GM23338 (cell line): ENCODE measurements at regions not wholly inside any gene's neighbourhood (a gene's known extent, or its start where the extent isn't known, plus 50 kb on each side); places are given as distances from the start of the nearest gene placed in this dataset.

Source experiments
- ATAC-seq: fragments of 200-7000 bp; cut with Tn5 transposase; 3 replicates; pipeline ENCODE4 v1.9.1; 2020
- DNase-seq: peaks from one replicate; pipeline ENCODE4 v3.0.0-alpha.2; 2015; ENCODE audit warnings: low spot score
- H2AFZ ChIP-seq: fragments of 200-600 bp; sonication (generic); 2 replicates; pipeline ENCODE4 v1.8.0; 2016; ENCODE audit warnings: antibody characterized with exemption, mild to moderate bottlenecking, moderate library complexity
- H3F3A ChIP-seq: fragments of 200-600 bp; sonication (generic); replicated peaks from 2 replicates; pipeline ENCODE4 v1.8.0; 2017; ENCODE audit warnings: antibody characterized with exemption, mixed run types, low read depth
- H3K27ac ChIP-seq: fragments of 200-600 bp; sonication (generic); 2 replicates; pipeline ENCODE4 v1.6.1; 2016; ENCODE audit warnings: low read depth
- H3K27me3 ChIP-seq: fragments of 200-600 bp; sonication (generic); 2 replicates; pipeline ENCODE4 v1.8.0; 2016; ENCODE audit warnings: mild to moderate bottlenecking, mixed run types, moderate library complexity; ENCODE audit not compliant: insufficient read depth
- H3K36me3 ChIP-seq: fragments of 200-600 bp; sonication (generic); 2 replicates; pipeline ENCODE4 v1.8.0; 2016; ENCODE audit warnings: mild to moderate bottlenecking; ENCODE audit not compliant: insufficient read depth
- H3K4me1 ChIP-seq: fragments of 200-600 bp; sonication (generic); 2 replicates; pipeline ENCODE4 v1.8.0; 2016; ENCODE audit warnings: mild to moderate bottlenecking, moderate library complexity; ENCODE audit not compliant: insufficient read depth
- H3K4me2 ChIP-seq: fragments of 200-600 bp; sonication (generic); 2 replicates; pipeline ENCODE4 v1.7.1; 2017; ENCODE audit warnings: mixed run types
- H3K4me3 ChIP-seq: fragments of 200-600 bp; sonication (generic); 2 replicates; pipeline ENCODE4 v1.6.1; 2016; ENCODE audit warnings: mixed run types
- H3K79me2 ChIP-seq: fragments of 200-600 bp; sonication (generic); replicated peaks from 2 replicates; pipeline ENCODE4 v1.8.0; 2017; ENCODE audit warnings: mild to moderate bottlenecking; ENCODE audit not compliant: insufficient read depth
- H3K9me2 ChIP-seq: fragments of 200-600 bp; sonication (generic); 2 replicates; pipeline ENCODE4 v1.8.0; 2017; ENCODE audit not compliant: insufficient read depth
- H4K20me1 ChIP-seq: fragments of 200-600 bp; sonication (generic); replicated peaks from 2 replicates; pipeline ENCODE4 v1.8.0; 2017; ENCODE audit warnings: mild to moderate bottlenecking; ENCODE audit not compliant: insufficient read depth
- H3K27ac Mint-ChIP-seq: 2 replicates; pipeline ENCODE4 v1.8.0; 2020; ENCODE audit warnings: inconsistent platforms, mild to moderate bottlenecking, moderate library complexity, mixed read lengths
- H3K27me3 Mint-ChIP-seq: 3 replicates; pipeline ENCODE4 v1.8.0; 2022; ENCODE audit warnings: low read depth, mild to moderate bottlenecking, moderate library complexity, mixed read lengths, inconsistent platforms; ENCODE audit not compliant: insufficient read depth, poor library complexity
- H3K36me3 Mint-ChIP-seq: 3 replicates; pipeline ENCODE4 v1.8.0; 2021; ENCODE audit warnings: low read depth, mild to moderate bottlenecking, inconsistent platforms, moderate library complexity, mixed read lengths
- H3K4me1 Mint-ChIP-seq: 3 replicates; pipeline ENCODE4 v1.8.0; 2020; ENCODE audit warnings: mild to moderate bottlenecking, inconsistent platforms, mixed read lengths
- H3K4me3 Mint-ChIP-seq: 3 replicates; pipeline ENCODE4 v1.8.0; 2021; ENCODE audit warnings: moderate library complexity, mild to moderate bottlenecking, inconsistent platforms, mixed read lengths
- H3K9me3 Mint-ChIP-seq: 3 replicates; pipeline ENCODE4 v1.8.0; 2020; ENCODE audit warnings: moderate library complexity, mild to moderate bottlenecking, inconsistent platforms, mixed read lengths
- CREB1 ChIP-seq: fragments of 250-450 bp; sonication (Bioruptor Pico); IDR thresholded peaks from 2 replicates; pipeline ENCODE4 v1.5.0; 2020; ENCODE audit warnings: low read depth, mild to moderate bottlenecking, moderate library complexity
- EZH2 ChIP-seq: fragments of 200-600 bp; sonication (generic); IDR thresholded peaks from one replicate; pipeline ENCODE4 v1.8.0; 2017; ENCODE audit warnings: antibody characterized with exemption, mild to moderate bottlenecking, low read depth; ENCODE audit not compliant: unreplicated experiment
- NANOG ChIP-seq: IDR thresholded peaks from 2 replicates; pipeline ENCODE4 v1.6.1; 2016; ENCODE audit warnings: antibody characterized with exemption, borderline replicate concordance
- STAT1 ChIP-seq: IDR thresholded peaks from one replicate; pipeline ENCODE4 v1.6.1; 2016; ENCODE audit warnings: antibody characterized with exemption; ENCODE audit not compliant: unreplicated experiment
- TF ChIP-seq, protein P1 (sequence below): IDR thresholded peaks from 2 replicates; pipeline ENCODE4 v1.6.1; 2016; ENCODE audit warnings: antibody characterized with exemption
- TF ChIP-seq, protein P2 (sequence below): fragments of 250-450 bp; sonication (Bioruptor Pico); IDR thresholded peaks from 2 replicates; pipeline ENCODE4 v1.5.0; 2020; ENCODE audit warnings: mild to moderate bottlenecking, moderate library complexity

DNA sequence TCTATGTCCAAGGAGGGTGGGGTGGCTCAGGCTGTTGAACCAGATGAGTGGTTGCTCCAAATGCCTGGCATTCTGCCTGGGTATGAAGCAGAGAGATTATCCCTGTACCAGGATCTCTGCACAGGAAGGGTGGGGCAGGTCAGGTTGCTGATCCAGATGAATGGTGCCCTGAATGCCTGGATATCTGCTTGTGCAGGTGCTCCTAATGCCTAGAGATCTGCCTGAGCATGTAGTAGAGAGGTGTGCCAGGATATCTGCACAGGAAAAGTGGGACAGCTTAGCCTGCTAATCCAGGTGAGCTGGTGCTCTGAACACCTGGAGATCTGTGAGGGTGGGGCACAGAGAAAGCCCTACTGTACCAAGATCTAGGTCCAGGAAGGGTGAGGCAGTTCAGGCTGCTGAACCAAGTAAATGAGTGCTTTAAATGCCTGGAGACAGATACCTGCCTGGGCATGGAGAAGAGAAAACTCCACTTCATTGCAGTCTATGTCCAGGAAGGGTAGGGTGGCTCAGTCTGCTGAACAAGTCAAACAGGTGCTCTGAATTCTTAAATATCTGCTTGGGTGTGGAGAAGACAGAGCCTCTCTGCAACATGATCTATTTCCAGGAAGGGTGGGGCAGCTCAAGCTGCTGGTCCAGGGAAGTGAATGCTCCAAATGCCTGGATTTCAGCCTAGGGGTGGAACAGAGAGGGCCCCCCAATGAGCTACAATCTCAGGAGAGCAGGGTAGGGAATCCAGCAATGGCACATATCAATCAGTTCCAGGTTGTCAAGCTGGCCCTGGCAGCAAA lies 189.4 kb upstream of the DMRTA1 start:
- no peak overlapping the region for H3K27ac Mint-ChIP-seq
- Histone ChIP-seq H3F3A (no peaks in the 10 kb centered on the region), H3K4me1 (no peaks in the 10 kb centered on the region), H3K27me3 (no peaks in the 10 kb centered on the region), H4K20me1 (no peaks in the 10 kb centered on the region), H3K79me2 (no peaks in the 10 kb centered on the region), H3K4me2 (no peak overlapping the region), H3K4me3 (no peak overlapping the region), H3K27ac (no peak overlapping the region), H3K36me3 (no peaks in the 10 kb centered on the region; the same call in 1 of the 2 replicates), H2AFZ (no peak overlapping the region), H3K9me2 (no peaks in the 10 kb centered on the region)
- DNase-seq (no peak), ATAC-seq (no peak)
- TF ChIP-seq CREB1 (CRISPR knock-in tag) (no peak), STAT1 (no peak), EZH2 (no peak), NANOG (no peak)
- TF ChIP-seq, protein P1, sequence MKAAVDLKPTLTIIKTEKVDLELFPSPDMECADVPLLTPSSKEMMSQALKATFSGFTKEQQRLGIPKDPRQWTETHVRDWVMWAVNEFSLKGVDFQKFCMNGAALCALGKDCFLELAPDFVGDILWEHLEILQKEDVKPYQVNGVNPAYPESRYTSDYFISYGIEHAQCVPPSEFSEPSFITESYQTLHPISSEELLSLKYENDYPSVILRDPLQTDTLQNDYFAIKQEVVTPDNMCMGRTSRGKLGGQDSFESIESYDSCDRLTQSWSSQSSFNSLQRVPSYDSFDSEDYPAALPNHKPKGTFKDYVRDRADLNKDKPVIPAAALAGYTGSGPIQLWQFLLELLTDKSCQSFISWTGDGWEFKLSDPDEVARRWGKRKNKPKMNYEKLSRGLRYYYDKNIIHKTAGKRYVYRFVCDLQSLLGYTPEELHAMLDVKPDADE: no peak
- TF ChIP-seq, protein P2, sequence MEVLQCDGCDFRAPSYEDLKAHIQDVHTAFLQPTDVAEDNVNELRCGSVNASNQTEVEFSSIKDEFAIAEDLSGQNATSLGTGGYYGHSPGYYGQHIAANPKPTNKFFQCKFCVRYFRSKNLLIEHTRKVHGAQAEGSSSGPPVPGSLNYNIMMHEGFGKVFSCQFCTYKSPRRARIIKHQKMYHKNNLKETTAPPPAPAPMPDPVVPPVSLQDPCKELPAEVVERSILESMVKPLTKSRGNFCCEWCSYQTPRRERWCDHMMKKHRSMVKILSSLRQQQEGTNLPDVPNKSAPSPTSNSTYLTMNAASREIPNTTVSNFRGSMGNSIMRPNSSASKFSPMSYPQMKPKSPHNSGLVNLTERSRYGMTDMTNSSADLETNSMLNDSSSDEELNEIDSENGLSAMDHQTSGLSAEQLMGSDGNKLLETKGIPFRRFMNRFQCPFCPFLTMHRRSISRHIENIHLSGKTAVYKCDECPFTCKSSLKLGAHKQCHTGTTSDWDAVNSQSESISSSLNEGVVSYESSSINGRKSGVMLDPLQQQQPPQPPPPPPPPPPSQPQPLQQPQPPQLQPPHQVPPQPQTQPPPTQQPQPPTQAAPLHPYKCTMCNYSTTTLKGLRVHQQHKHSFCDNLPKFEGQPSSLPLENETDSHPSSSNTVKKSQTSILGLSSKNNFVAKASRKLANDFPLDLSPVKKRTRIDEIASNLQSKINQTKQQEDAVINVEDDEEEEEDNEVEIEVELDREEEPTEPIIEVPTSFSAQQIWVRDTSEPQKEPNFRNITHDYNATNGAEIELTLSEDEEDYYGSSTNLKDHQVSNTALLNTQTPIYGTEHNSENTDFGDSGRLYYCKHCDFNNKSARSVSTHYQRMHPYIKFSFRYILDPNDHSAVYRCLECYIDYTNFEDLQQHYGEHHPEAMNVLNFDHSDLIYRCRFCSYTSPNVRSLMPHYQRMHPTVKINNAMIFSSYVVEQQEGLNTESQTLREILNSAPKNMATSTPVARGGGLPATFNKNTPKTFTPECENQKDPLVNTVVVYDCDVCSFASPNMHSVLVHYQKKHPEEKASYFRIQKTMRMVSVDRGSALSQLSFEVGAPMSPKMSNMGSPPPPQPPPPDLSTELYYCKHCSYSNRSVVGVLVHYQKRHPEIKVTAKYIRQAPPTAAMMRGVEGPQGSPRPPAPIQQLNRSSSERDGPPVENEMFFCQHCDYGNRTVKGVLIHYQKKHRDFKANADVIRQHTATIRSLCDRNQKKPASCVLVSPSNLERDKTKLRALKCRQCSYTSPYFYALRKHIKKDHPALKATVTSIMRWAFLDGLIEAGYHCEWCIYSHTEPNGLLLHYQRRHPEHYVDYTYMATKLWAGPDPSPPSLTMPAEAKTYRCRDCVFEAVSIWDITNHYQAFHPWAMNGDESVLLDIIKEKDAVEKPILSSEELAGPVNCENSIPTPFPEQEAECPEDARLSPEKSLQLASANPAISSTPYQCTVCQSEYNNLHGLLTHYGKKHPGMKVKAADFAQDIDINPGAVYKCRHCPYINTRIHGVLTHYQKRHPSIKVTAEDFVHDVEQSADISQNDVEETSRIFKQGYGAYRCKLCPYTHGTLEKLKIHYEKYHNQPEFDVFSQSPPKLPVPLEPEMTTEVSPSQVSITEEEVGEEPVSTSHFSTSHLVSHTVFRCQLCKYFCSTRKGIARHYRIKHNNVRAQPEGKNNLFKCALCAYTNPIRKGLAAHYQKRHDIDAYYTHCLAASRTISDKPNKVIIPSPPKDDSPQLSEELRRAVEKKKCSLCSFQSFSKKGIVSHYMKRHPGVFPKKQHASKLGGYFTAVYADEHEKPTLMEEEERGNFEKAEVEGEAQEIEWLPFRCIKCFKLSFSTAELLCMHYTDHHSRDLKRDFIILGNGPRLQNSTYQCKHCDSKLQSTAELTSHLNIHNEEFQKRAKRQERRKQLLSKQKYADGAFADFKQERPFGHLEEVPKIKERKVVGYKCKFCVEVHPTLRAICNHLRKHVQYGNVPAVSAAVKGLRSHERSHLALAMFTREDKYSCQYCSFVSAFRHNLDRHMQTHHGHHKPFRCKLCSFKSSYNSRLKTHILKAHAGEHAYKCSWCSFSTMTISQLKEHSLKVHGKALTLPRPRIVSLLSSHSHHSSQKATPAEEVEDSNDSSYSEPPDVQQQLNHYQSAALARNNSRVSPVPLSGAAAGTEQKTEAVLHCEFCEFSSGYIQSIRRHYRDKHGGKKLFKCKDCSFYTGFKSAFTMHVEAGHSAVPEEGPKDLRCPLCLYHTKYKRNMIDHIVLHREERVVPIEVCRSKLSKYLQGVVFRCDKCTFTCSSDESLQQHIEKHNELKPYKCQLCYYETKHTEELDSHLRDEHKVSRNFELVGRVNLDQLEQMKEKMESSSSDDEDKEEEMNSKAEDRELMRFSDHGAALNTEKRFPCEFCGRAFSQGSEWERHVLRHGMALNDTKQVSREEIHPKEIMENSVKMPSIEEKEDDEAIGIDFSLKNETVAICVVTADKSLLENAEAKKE (CRISPR knock-in tag): no peak
- peaks cover 16% of the 10 kb centered on the region for H3K9me3 Mint-ChIP-seq
- H3K4me1 Mint-ChIP-seq: no peaks in the 10 kb centered on the region
- H3K36me3 Mint-ChIP-seq: no peaks in the 10 kb centered on the region; the same call in 2 of the 3 replicates
- peaks cover 1% of the 10 kb centered on the region for H3K27me3 Mint-ChIP-seq
- no peak overlapping the region for H3K4me3 Mint-ChIP-seq
